Hepatocyte (in vitro differentiated cells): ENCODE measurements at regions not wholly inside any gene's neighbourhood (a gene's known extent, or its start where the extent isn't known, plus 50 kb on each side); places are given as distances from the start of the nearest gene placed in this dataset.

Experiments used
- EZH2 ChIP-seq: fragments of 200-600 bp; sonication (generic); IDR thresholded peaks from 2 replicates; pipeline ENCODE4 v1.6.1; 2016; ENCODE audit warnings: antibody characterized with exemption, mild to moderate bottlenecking, borderline replicate concordance
- EZH2phosphoT487 ChIP-seq: fragments of 200-600 bp; sonication (generic); IDR thresholded peaks from one replicate; pipeline ENCODE4 v1.6.1; 2018; ENCODE audit warnings: antibody characterized with exemption, mild to moderate bottlenecking, low read depth, moderate library complexity; ENCODE audit not compliant: unreplicated experiment, severe bottlenecking
- TF ChIP-seq, protein P1 (sequence below): fragments of 200-600 bp; sonication (generic); IDR thresholded peaks from 2 replicates; pipeline ENCODE4 v1.5.1; 2016; ENCODE audit warnings: antibody characterized with exemption, mild to moderate bottlenecking; ENCODE audit not compliant: poor library complexity

DNA sequence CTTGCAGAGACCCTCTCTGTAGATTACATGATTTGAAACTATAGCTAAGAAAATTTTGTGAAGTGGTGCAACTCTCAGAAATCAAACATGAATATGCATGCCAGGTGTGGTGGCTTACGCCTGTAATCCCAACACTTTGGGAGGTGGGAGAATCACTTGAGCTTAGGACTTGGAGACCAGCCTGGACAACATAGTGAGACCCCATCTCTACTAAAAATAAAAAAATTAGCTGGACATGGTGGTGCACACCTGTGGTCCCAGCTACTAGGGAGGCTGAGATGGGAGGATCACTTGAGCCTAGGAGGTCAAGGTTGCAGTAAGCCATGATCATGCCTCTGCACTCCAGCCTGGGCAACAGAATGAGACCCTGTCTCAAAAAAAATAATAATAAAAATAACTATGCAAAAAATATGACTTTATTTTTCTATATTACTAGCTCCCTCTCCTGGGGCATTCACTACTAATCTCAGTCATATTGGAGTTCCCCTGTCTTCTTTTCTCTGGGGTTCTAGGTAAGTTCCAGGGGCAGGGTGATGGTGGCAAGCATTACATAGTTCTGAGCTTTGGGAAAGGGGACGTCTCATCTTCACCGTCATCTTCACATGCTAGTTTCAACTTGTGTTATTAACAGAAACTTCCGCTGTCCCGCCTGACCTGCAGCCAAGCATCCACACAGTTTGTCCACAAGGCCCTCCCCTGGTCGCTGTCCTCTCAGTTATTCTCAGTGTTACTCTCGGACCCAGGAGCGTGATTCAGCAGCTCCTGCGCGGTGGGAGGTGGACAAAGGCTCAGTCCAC lies 96.8 kb upstream of the MBOAT2 start:
- TF ChIP-seq, protein P1, sequence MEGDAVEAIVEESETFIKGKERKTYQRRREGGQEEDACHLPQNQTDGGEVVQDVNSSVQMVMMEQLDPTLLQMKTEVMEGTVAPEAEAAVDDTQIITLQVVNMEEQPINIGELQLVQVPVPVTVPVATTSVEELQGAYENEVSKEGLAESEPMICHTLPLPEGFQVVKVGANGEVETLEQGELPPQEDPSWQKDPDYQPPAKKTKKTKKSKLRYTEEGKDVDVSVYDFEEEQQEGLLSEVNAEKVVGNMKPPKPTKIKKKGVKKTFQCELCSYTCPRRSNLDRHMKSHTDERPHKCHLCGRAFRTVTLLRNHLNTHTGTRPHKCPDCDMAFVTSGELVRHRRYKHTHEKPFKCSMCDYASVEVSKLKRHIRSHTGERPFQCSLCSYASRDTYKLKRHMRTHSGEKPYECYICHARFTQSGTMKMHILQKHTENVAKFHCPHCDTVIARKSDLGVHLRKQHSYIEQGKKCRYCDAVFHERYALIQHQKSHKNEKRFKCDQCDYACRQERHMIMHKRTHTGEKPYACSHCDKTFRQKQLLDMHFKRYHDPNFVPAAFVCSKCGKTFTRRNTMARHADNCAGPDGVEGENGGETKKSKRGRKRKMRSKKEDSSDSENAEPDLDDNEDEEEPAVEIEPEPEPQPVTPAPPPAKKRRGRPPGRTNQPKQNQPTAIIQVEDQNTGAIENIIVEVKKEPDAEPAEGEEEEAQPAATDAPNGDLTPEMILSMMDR = no peak
- TF ChIP-seq EZH2 (no peak), EZH2phosphoT487 (no peak)
